ENCODE measurements at regions not wholly inside any gene's neighbourhood (a gene's known extent, or its start where the extent isn't known, plus 50 kb on each side); places are given as distances from the start of the nearest gene placed in this dataset.

- intact Hi-C loops (cut with DNase I): no loop called here
- no peaks in the 10 kb centered on the region for H3K36me3 ChIP-seq
- H3K27me3 ChIP-seq: no peaks in the 10 kb centered on the region
- DNase-seq (ENCODE audit: low spot score in 2 of 2): no peak
- H3K27ac ChIP-seq: no peak overlapping the region
- H3K4me3 ChIP-seq: no peak overlapping the region
- H3K9me3 ChIP-seq: no peaks in the 10 kb centered on the region
- no peaks in the 10 kb centered on the region for H3K4me1 ChIP-seq
- no peak for TF ChIP-seq CTCF (IDR thresholded peaks at IDR 0.05)
These were observed 357.3 kb downstream of the NPHP4 start for GRCh38 chr1:5634893-5635292.

GRCh38 chr1:5632814-5633213 lies 359.4 kb downstream of the NPHP4 start:
- intact Hi-C loops (cut with DNase I): no loop called here

GRCh38 chr1:5632224-5632623 lies 360.0 kb downstream of the NPHP4 start:
- no peaks in the 10 kb centered on the region for H3K9me3 ChIP-seq
- DNase-seq (ENCODE audit: low spot score in 2 of 2): no peak
- no peaks in the 10 kb centered on the region for H3K27me3 ChIP-seq
- H3K4me1 ChIP-seq: no peaks in the 10 kb centered on the region
- H3K4me3 ChIP-seq: no peak overlapping the region
- H3K36me3 ChIP-seq: no peaks in the 10 kb centered on the region
- H3K27ac ChIP-seq: no peak overlapping the region
- no peak for TF ChIP-seq CTCF (IDR thresholded peaks at IDR 0.05)
- intact Hi-C loops (cut with DNase I): no loop called here

More at GRCh38 chr1:5632814-5633213, 359.4 kb downstream of the NPHP4 start:
- DNase-seq (ENCODE audit: low spot score in 2 of 2): no peak
- Histone ChIP-seq H3K4me3 (no peak overlapping the region), H3K27ac (no peak overlapping the region), H3K9me3 (no peaks in the 10 kb centered on the region), H3K4me1 (no peaks in the 10 kb centered on the region), H3K27me3 (no peaks in the 10 kb centered on the region), H3K36me3 (no peaks in the 10 kb centered on the region)
- TF ChIP-seq CTCF (IDR thresholded peaks at IDR 0.05): no peak

- H3K27ac ChIP-seq: no peak overlapping the region
- no peaks in the 10 kb centered on the region for H3K4me1 ChIP-seq
- intact Hi-C loops (cut with DNase I): no loop called here
- DNase-seq (ENCODE audit: low spot score in 2 of 2): no peak
- no peak overlapping the region for H3K4me3 ChIP-seq
- no peaks in the 10 kb centered on the region for H3K9me3 ChIP-seq
- no peaks in the 10 kb centered on the region for H3K36me3 ChIP-seq
- TF ChIP-seq CTCF (IDR thresholded peaks at IDR 0.05): no peak
- H3K27me3 ChIP-seq: no peaks in the 10 kb centered on the region
These were observed 363.8 kb downstream of the NPHP4 start for GRCh38 chr1:5628416-5628815.

GRCh38 chr1:5623399-5623798 lies 368.8 kb downstream of the NPHP4 start:
- H3K36me3 ChIP-seq: no peaks in the 10 kb centered on the region
- no peak for DNase-seq (ENCODE audit: low spot score in 2 of 2)
- no peaks in the 10 kb centered on the region for H3K4me1 ChIP-seq
- H3K9me3 ChIP-seq: no peaks in the 10 kb centered on the region
- intact Hi-C loops (cut with DNase I): no loop called here
- no peaks in the 10 kb centered on the region for H3K27me3 ChIP-seq
- TF ChIP-seq CTCF (IDR thresholded peaks at IDR 0.05): no peak
- H3K27ac ChIP-seq: no peak overlapping the region
- no peak overlapping the region for H3K4me3 ChIP-seq

GRCh38 chr1:5622412-5622811 lies 369.8 kb downstream of the NPHP4 start:
- Histone ChIP-seq H3K27me3 (no peaks in the 10 kb centered on the region), H3K4me3 (no peak overlapping the region), H3K36me3 (no peaks in the 10 kb centered on the region), H3K9me3 (no peaks in the 10 kb centered on the region), H3K4me1 (no peaks in the 10 kb centered on the region), H3K27ac (no peak overlapping the region)
- no peak for TF ChIP-seq CTCF (IDR thresholded peaks at IDR 0.05)
- DNase-seq (ENCODE audit: low spot score in 2 of 2): no peak
- intact Hi-C loops (cut with DNase I): no loop called here
